T-helper 1 cell treated with Interleukin-12 subunit alpha and Interleukin-12 subunit beta and Interleukin-4 antibody, amounts not matched to agents 30 μg/mL and 1 μg/mL, for 36 hours (primary cell): ENCODE measurements at regions not wholly inside any gene's neighbourhood (a gene's known extent, or its start where the extent isn't known, plus 50 kb on each side); places are given as distances from the start of the nearest gene placed in this dataset.
A peak's percentile ranks its signal among the peaks of the same experiment; 100 is the strongest.
"Not testable (repeated sequence)": the region's sequence is repeated elsewhere in the genome, so short reads cannot be mapped to it uniquely, and the experiment has no call there.

Source experiments
- H3K27ac Mint-ChIP-seq: one replicate; pipeline ENCODE4 v1.8.0; 2021; ENCODE audit warnings: mild to moderate bottlenecking, mixed read lengths
- H3K27me3 Mint-ChIP-seq: one replicate; pipeline ENCODE4 v1.8.0; 2021; ENCODE audit warnings: low read depth, mixed read lengths
- H3K36me3 Mint-ChIP-seq: one replicate; pipeline ENCODE4 v1.8.0; 2021; ENCODE audit warnings: low read depth, mixed read lengths
- H3K4me1 Mint-ChIP-seq: one replicate; pipeline ENCODE4 v1.8.0; 2021; ENCODE audit warnings: low read depth, mixed read lengths
- H3K4me3 Mint-ChIP-seq: one replicate; pipeline ENCODE4 v1.8.0; 2021; ENCODE audit warnings: mild to moderate bottlenecking, moderate library complexity, mixed read lengths
- H3K9me3 Mint-ChIP-seq: one replicate; pipeline ENCODE4 v1.8.0; 2021; ENCODE audit warnings: mixed read lengths

DNA sequence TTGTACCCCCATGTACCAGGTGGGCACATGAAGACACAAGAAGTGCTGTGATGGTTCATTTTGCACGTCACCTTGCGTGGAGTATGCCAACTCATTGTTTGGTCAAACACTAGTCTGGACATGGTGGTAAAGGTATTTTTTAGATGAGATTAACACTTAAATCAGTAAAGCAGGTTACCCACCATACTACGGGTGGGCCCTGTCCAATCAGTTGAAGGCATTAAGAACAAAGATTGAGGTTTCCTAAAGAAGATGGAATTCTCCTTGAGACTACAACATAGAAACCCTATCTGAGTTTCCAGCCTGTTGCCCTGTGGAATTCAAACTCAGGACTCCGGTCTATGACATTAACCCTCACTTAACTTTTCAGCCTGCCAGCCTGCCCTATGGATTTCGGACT is 118.4 kb downstream of the RPLP1 start:
- no peak overlapping the region for H3K27ac Mint-ChIP-seq
- H3K27me3 Mint-ChIP-seq = peaks cover 3% of the 10 kb centered on the region

DNA sequence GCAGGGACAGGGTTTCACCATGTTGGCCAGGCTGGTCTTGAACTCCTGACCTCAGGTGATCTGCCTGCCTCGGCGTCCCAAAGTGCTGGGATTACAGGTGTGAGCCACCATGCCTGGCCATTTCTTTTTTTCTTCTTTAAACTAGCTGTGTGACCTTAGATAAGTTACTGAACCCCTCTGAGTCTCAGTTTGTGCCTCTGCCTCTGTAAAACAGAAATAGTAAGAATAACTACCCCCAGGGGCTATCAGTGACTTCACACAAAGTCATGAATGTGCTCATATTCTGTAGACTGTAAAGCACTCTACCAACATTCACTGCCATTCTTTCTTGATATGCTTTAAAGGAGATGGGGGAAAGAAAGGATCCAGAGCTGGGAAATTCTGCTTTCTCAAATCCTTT is 120.7 kb downstream of the RPLP1 start:
- not testable (repeated sequence) for H3K27ac Mint-ChIP-seq, H3K36me3 Mint-ChIP-seq, H3K9me3 Mint-ChIP-seq, H3K27me3 Mint-ChIP-seq, H3K4me3 Mint-ChIP-seq
- H3K4me1 Mint-ChIP-seq = peaks cover 18% of the 10 kb centered on the region

More for the DNA sequence above, 118.4 kb downstream of the RPLP1 start:
- Mint-ChIP-seq H3K36me3 (no peaks in the 10 kb centered on the region), H3K9me3 (no peaks in the 10 kb centered on the region), H3K4me1 (peaks cover 16% of the 10 kb centered on the region), H3K4me3 (no peak overlapping the region)

DNA sequence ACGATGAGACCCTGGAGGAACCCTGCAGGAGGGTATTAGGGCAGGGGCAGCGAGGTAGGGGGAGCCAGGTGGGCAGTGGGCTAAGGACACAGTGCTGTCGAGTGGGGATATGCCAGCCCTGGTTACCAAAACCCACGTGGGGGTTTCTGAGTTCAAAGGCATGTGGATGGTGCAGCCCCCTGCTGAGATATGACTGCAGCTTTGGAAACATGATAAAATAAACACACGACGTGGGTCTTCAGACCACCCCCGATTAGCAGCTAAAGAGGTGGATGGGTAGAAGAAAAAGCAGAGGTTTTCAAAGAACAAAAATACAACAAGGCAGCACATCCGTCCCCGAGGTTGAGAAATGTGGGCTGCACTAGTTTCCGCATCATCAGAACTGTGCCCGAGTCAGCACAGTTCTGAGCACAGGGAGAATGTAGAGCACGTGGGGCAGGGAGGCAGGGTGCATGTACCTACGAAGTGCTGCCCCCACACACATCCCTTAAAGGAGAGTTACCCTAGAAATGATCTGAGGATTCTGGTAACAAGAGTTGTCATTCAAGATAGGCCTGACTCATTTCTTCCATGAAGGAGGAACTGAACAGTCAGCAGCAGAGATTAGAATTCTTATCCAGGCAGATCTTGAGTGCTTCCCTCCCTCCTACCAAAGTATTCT is 121.3 kb downstream of the RPLP1 start:
- H3K4me1 Mint-ChIP-seq = peaks cover 18% of the 10 kb centered on the region
- no peaks in the 10 kb centered on the region for H3K9me3 Mint-ChIP-seq
- peak overlapping the region; percentile 50 for H3K27ac Mint-ChIP-seq
- no peaks in the 10 kb centered on the region for H3K36me3 Mint-ChIP-seq
- H3K4me3 Mint-ChIP-seq = no peak overlapping the region
- H3K27me3 Mint-ChIP-seq = peaks cover 8% of the 10 kb centered on the region

DNA sequence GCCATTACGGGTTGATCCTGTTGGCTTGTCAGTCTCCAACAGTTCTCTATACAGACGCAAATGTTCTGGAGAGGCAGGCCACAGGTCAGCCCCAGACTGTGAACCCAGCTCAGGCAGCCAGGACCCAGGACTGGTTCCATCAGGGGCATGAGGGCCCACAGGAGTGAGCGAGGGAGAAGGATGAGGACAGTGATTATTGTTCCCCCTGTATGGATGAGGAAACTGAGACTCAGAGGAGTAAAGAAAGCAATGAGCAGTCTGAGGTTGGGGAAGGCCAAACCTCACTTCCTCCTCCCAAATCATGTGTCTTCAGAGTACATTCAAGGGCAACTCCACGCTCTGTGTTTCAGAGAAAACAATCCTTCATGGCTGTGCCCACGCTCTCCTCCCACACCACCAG is 121.9 kb downstream of the RPLP1 start:
- no peak overlapping the region for H3K27ac Mint-ChIP-seq
- no peak overlapping the region for H3K4me3 Mint-ChIP-seq

DNA sequence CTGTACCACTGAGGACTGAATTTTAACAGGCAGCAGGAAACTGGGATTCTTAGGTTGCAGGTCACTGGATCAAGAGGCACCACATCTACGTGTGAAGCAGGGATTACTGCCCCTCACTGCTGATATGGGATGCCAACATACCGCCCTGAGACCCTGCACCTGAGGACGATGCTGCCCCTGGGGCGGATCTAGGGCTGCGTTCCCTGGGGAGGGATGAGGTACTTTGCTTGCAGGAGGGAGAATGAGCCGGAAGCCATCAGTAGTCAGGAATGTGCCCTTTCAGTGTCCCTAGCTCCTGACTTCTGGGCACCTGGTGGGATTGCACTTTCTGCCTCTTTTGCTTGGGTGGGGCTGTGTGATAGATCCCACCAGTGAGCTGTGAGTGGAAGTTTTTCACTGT is 122.8 kb downstream of the RPLP1 start:
- Mint-ChIP-seq H3K4me1 (peaks cover 18% of the 10 kb centered on the region), H3K9me3 (no peaks in the 10 kb centered on the region), H3K4me3 (no peak overlapping the region), H3K27ac (no peak overlapping the region), H3K36me3 (no peaks in the 10 kb centered on the region), H3K27me3 (peaks cover 14% of the 10 kb centered on the region)

More for the DNA sequence above, 121.9 kb downstream of the RPLP1 start:
- Mint-ChIP-seq H3K27me3 (peaks cover 11% of the 10 kb centered on the region), H3K4me1 (peaks cover 18% of the 10 kb centered on the region), H3K36me3 (no peaks in the 10 kb centered on the region), H3K9me3 (no peaks in the 10 kb centered on the region)

DNA sequence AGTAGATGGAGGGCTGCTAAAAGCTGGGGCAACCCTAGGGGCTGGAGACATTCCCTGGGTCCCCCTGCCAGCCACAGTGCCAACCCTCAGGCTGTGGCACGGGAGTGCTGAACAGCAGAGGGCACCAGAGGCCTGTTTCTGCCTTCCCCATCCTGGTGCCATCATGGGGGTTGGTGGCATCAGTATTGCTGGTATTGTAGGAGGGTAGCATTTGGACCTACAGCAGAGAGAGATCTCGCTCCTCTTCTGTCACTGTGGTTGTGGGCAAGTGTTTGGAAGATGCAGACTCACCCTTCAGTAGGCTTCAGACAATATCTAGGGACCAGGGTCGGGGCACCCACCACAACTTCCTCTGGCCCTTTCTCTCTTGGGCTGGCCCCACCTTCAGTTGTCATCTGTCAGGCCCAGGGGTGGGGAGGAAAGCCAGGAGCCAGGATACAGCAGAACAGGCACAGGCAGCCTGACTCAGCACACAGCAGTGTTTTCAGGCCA is 123.5 kb downstream of the RPLP1 start:
- Mint-ChIP-seq H3K4me1 (peaks cover 18% of the 10 kb centered on the region), H3K27ac (no peak overlapping the region), H3K36me3 (no peaks in the 10 kb centered on the region), H3K27me3 (peaks cover 14% of the 10 kb centered on the region), H3K9me3 (no peaks in the 10 kb centered on the region), H3K4me3 (no peak overlapping the region)

DNA sequence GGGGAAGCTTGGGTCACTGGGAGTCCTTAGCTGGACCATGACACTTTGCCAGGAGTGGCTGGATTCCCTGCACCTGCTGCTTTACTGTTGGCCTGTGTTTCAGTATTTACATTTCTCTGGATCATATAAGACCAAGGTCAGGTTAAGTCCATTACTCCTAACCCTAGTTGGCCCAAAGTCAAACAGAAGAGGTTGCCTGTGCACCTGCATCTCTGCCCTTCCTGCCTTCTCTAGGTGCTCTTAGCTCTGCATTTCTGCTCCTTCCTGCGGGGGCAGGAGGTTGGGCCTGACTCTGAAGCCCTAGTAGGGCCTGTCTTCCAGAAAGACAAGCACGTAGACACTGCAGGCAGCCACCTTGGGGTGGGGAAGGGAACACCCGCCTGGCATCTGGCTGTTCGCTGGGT is 124.3 kb downstream of the RPLP1 start:
- H3K36me3 Mint-ChIP-seq = no peaks in the 10 kb centered on the region
- peaks cover 18% of the 10 kb centered on the region for H3K4me1 Mint-ChIP-seq
- H3K27ac Mint-ChIP-seq = no peak overlapping the region
- no peaks in the 10 kb centered on the region for H3K9me3 Mint-ChIP-seq
- H3K4me3 Mint-ChIP-seq = no peak overlapping the region
- H3K27me3 Mint-ChIP-seq = peaks cover 18% of the 10 kb centered on the region

DNA sequence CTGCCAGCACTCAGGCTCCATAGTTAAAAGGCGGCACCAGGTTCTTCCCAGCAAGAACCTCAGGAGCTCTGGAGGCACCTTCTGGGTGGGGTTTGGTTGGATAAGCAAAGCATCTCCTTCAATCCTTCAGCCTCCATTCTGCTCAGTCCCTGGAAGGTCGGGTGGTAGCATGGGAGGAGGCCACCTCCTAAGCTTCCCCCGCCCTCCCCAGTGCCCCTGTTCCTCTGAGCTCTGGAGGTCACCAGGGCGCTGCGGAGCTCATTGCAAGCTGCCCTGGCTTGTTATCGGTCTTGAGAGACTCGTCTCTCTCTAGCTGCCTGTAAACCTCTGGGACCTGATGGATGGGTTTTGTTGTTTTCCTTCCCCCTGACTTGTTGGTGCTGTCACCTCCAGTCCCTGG is 124.8 kb downstream of the RPLP1 start:
- Mint-ChIP-seq H3K36me3 (no peaks in the 10 kb centered on the region), H3K27me3 (peaks cover 18% of the 10 kb centered on the region), H3K4me1 (peaks cover 18% of the 10 kb centered on the region), H3K27ac (no peak overlapping the region), H3K4me3 (no peak overlapping the region), H3K9me3 (no peaks in the 10 kb centered on the region)

DNA sequence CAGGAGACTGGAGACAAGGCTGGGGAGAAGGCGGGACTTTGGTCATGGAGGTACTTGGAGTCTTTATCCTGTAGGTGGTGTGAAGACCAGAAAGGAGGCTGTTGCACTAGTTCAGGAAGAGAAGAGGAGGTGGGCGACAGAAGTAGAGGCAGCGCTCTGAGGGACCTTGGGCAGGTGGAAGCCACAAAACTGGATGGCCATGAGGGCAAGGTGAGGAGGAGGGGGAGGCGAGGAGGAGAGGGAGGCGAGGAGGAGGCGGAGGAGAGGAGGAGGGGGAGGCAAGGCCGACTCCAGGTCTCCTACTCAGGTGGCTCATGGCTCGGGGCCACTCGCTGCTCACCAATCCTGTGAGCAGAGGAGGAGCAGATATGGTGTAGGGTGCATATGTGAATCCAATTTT is 125.6 kb downstream of the RPLP1 start:
- H3K4me3 Mint-ChIP-seq = no peak overlapping the region
- peaks cover 18% of the 10 kb centered on the region for H3K27me3 Mint-ChIP-seq
- H3K4me1 Mint-ChIP-seq = peaks cover 18% of the 10 kb centered on the region
- H3K36me3 Mint-ChIP-seq = no peaks in the 10 kb centered on the region
- no peaks in the 10 kb centered on the region for H3K9me3 Mint-ChIP-seq
- no peak overlapping the region for H3K27ac Mint-ChIP-seq

DNA sequence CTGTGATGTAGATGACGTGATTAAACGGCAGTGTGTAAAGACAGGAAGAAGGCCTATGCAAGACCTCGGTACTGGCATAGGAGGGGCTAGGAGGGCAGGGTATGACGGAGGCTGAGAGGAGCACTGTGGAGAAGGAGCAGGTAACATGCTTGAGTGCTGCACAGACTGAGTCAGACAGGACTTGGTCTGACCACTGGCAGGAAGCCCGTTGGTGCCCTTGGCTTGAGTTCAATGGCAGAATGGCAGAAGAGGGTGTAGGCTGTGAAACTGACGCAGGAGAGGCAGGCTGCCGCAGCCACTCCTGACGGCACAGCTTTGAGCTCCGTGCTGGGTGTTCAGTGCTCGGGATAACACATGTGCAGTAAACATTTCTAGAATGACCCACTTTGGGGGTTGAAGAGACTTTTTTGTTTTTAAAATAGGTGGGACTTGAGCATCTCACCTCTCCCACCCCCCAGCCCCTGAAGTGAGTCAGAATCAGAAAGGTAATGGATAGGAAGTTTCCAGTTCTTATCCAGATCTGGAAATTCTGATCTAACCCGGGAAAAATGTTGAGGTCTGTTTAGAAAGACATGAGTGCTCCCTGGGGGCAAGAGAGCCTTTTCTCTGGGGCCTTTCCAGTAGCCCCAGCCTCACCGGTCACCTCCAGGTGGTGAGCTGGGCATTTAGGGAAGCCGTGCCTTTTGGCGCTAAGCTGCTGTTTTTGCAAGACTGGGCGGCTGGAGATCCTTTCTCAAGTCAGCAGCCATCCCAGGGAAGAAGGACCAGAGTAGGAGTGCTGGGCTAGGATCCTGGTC is 126.4 kb downstream of the RPLP1 start:
- peaks cover 22% of the 10 kb centered on the region for H3K4me1 Mint-ChIP-seq
- no peaks in the 10 kb centered on the region for H3K9me3 Mint-ChIP-seq
- peaks cover 22% of the 10 kb centered on the region for H3K27me3 Mint-ChIP-seq
- no peak overlapping the region for H3K27ac Mint-ChIP-seq
- H3K36me3 Mint-ChIP-seq = no peaks in the 10 kb centered on the region
- no peak overlapping the region for H3K4me3 Mint-ChIP-seq

DNA sequence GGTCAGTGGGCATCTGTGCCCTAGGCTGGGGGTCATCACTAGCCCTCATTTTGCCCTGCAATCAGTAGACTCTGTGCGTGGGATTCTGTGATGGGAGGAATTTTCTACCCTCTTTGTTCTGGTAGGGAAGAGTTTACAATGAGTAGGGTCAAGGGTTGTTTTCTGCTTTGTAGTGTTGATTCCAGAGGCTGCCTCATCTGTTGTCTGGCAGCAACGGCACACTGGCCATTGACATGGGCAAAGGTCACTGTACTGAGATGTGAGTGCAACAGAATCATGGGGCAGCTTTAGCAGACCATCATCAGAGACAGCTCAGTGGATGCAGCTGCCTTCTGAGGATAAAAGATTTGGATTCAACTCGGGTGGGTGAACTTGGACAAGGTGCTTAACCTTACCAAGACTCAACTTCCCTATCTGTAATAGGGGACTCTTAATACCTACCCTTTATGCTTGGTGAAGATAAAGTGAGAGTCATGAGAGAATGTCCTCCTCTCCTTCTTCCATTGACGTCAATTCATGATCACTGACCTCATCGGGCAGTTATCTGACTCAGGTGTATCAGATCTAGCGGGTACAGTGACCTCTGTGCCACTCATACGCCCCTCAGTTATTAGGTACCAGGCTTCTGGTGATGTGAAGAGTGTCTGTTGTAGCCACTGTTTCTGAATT is 127.5 kb downstream of the RPLP1 start:
- Mint-ChIP-seq H3K4me3 (no peak overlapping the region), H3K36me3 (no peaks in the 10 kb centered on the region), H3K9me3 (no peaks in the 10 kb centered on the region), H3K27me3 (peaks cover 22% of the 10 kb centered on the region), H3K27ac (no peak overlapping the region), H3K4me1 (peaks cover 14% of the 10 kb centered on the region)

DNA sequence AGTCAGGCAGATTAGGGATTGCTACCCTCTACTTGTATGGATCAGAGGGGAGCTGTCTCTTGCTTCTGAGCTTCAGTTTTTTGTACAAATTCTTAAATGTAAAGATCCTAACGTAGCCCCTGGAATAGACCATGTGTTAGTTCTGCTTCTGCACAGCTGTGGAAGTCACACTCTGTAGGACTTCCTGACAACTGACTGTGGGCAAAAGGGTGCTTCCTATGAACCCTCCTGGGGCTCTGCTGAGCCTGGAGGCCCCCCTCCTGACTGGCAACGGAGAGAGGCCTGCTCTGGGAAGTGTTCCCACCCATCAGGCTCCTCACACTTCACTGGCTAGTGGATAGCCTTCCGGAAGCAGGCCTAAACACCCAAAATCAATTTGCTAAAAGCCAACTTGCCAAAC is 131.0 kb downstream of the RPLP1 start:
- H3K4me1 Mint-ChIP-seq = peaks cover 13% of the 10 kb centered on the region
- no peak overlapping the region for H3K4me3 Mint-ChIP-seq
- H3K27me3 Mint-ChIP-seq = peaks cover 19% of the 10 kb centered on the region
- no peaks in the 10 kb centered on the region for H3K9me3 Mint-ChIP-seq
- no peak overlapping the region for H3K27ac Mint-ChIP-seq
- no peaks in the 10 kb centered on the region for H3K36me3 Mint-ChIP-seq

DNA sequence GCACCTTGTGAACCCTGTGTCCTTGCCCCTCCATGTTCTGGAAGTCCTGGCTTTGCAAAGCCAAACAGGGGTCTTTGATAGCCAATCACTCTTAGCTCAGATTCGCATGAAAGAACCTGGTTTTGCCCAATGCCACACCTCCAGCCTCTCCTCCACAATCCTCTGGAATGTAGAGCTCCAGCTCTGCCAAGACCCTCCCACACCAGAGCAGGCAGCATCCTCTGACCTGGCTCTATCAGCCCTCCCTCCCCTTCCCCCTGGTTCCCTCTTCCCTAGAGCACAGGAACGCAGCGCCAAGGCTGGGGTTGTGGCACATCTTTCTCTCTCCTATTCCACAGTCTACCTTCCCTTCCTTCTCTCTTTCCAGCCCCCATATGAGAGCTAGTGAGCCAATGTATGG is 133.3 kb downstream of the RPLP1 start:
- Mint-ChIP-seq H3K4me3 (no peak overlapping the region), H3K4me1 (peaks cover 13% of the 10 kb centered on the region), H3K27ac (no peak overlapping the region), H3K27me3 (peaks cover 9% of the 10 kb centered on the region), H3K36me3 (no peaks in the 10 kb centered on the region), H3K9me3 (no peaks in the 10 kb centered on the region)

DNA sequence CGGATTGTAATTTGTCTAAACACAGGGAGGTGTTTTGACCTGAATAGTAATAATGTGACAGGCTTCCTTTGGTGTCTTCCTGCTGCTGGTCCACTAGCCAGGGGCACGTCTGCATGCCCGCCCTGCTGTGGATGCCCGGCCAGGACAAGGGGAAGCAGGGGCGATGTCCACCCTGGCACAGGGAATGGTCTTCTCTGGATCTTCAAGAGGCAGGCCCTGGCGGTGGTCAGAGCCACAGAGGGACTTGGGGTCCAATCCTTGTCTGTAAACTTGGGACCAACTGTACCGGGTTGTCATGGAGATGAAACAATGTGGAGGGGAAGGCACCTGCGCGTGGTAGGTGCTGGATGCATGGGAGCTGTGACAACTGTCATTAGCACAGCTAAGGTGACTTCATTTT is 134.1 kb downstream of the RPLP1 start:
- no peaks in the 10 kb centered on the region for H3K9me3 Mint-ChIP-seq
- H3K36me3 Mint-ChIP-seq = no peaks in the 10 kb centered on the region
- H3K4me1 Mint-ChIP-seq = peaks cover 13% of the 10 kb centered on the region
- peaks cover 4% of the 10 kb centered on the region for H3K27me3 Mint-ChIP-seq
- no peak overlapping the region for H3K4me3 Mint-ChIP-seq
- no peak overlapping the region for H3K27ac Mint-ChIP-seq
